ENCODE measurements at regions not wholly inside any gene's neighbourhood (a gene's known extent, or its start where the extent isn't known, plus 50 kb on each side); places are given as distances from the start of the nearest gene placed in this dataset.

GRCh38 chr11:70630068-70630467 lies 231.7 kb downstream of the CTTN start:
- TF ChIP-seq, protein P1, sequence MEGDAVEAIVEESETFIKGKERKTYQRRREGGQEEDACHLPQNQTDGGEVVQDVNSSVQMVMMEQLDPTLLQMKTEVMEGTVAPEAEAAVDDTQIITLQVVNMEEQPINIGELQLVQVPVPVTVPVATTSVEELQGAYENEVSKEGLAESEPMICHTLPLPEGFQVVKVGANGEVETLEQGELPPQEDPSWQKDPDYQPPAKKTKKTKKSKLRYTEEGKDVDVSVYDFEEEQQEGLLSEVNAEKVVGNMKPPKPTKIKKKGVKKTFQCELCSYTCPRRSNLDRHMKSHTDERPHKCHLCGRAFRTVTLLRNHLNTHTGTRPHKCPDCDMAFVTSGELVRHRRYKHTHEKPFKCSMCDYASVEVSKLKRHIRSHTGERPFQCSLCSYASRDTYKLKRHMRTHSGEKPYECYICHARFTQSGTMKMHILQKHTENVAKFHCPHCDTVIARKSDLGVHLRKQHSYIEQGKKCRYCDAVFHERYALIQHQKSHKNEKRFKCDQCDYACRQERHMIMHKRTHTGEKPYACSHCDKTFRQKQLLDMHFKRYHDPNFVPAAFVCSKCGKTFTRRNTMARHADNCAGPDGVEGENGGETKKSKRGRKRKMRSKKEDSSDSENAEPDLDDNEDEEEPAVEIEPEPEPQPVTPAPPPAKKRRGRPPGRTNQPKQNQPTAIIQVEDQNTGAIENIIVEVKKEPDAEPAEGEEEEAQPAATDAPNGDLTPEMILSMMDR (IDR thresholded peaks at IDR 0.05) = no peak
- no peak for TF ChIP-seq GABPA (IDR thresholded peaks at IDR 0.05; ENCODE audit: low read depth)

All from SK-N-SH (cell line).